SH-SY5Y (cell line): ENCODE measurements at regions not wholly inside any gene's neighbourhood (a gene's known extent, or its start where the extent isn't known, plus 50 kb on each side); places are given as distances from the start of the nearest gene placed in this dataset.

ENCODE experiments used
- GATA2 ChIP-seq: IDR thresholded peaks from 2 replicates; pipeline ENCODE4 v1.6.1; 2011; ENCODE audit warnings: mild to moderate bottlenecking, low read depth, low read length
- GATA3 ChIP-seq: IDR thresholded peaks from 2 replicates; pipeline ENCODE4 v1.6.1; 2011; ENCODE audit warnings: low read depth, mild to moderate bottlenecking, low read length, moderate library complexity

DNA sequence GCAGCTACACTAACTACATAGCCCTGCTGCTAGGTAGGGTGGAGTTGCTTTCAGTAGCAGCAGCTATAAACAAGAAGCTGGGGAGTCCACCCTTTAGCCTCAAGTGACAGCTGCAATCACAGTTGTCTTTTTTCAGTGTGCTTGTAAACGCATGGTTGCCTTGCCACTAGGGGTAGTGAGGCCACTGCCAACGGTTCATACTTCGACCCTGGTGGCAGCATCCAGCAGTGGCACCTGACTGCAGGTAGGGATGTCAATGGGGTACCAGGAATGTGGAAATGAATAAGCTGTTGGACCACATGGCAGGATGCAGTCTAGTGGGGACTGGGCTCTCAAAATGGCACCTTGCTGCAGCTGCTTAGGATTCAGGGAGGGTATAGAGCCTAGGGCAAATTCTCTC, 367.2 kb downstream of the RASEF start:
- no peak for TF ChIP-seq GATA2
- no peak for TF ChIP-seq GATA3
